Neuronal stem cell (in vitro differentiated cells): ENCODE measurements at regions not wholly inside any gene's neighbourhood (a gene's known extent, or its start where the extent isn't known, plus 50 kb on each side); places are given as distances from the start of the nearest gene placed in this dataset.

Experiments used
- DNase-seq: peaks from one replicate; pipeline ENCODE4 v3.0.0-alpha.2; 2013; ENCODE audit warnings: low spot score
- H2AFZ ChIP-seq: one replicate; pipeline ENCODE4 v1.6.1; 2013; ENCODE audit warnings: mild to moderate bottlenecking, low read length, inconsistent platforms
- H2AK5ac ChIP-seq: 2 replicates; pipeline ENCODE4 v1.6.1; 2013; ENCODE audit warnings: low read depth, mild to moderate bottlenecking, inconsistent platforms, low read length, moderate library complexity, mixed read lengths
- H2BK120ac ChIP-seq: 2 replicates; pipeline ENCODE4 v1.6.1; 2013; ENCODE audit warnings: low read depth, mild to moderate bottlenecking, inconsistent platforms, low read length, moderate library complexity, mixed read lengths
- H2BK12ac ChIP-seq: one replicate; pipeline ENCODE4 v1.6.1; 2013; ENCODE audit warnings: low read length, inconsistent platforms
- H2BK15ac ChIP-seq: 2 replicates; pipeline ENCODE4 v1.6.1; 2013; ENCODE audit warnings: mild to moderate bottlenecking, low read length, inconsistent platforms, mixed read lengths
- H2BK5ac ChIP-seq: one replicate; pipeline ENCODE4 v1.6.1; 2013; ENCODE audit warnings: inconsistent platforms, mild to moderate bottlenecking, low read length, moderate library complexity
- H3K14ac ChIP-seq: one replicate; pipeline ENCODE4 v1.6.1; 2013; ENCODE audit warnings: low read length, inconsistent platforms
- H3K18ac ChIP-seq: 2 replicates; pipeline ENCODE4 v1.6.1; 2013; ENCODE audit warnings: low read length, inconsistent platforms
- H3K23ac ChIP-seq: 2 replicates; pipeline ENCODE4 v1.6.1; 2013; ENCODE audit warnings: low read depth, mild to moderate bottlenecking, mixed read lengths, low read length, inconsistent platforms; ENCODE audit not compliant: poor library complexity
- H3K27ac ChIP-seq: replicated peaks from 3 replicates; pipeline ENCODE4 v1.5.1; 2013; ENCODE audit warnings: low read length, inconsistent platforms
- H3K27me3 ChIP-seq, 3 experiments: 2 replicates each; pipeline ENCODE4 v1.6.1; 2013; ENCODE audit warnings: low read length in 3 of 3, mild to moderate bottlenecking in 2 of 3, inconsistent platforms in 1 of 3, low read depth in 1 of 3, mixed read lengths in 1 of 3, moderate library complexity in 1 of 3; ENCODE audit not compliant: control insufficient read depth in 3 of 3, insufficient read depth in 3 of 3
- H3K36me3 ChIP-seq, 2 donors: replicated peaks in 1 of 2; 2 replicates each; pipeline ENCODE4 v1.6.1; 2013; ENCODE audit warnings: low read length in 2 of 2; ENCODE audit not compliant: control insufficient read depth in 2 of 2, insufficient read depth in 2 of 2
- H3K4ac ChIP-seq: 2 replicates; pipeline ENCODE4 v1.6.1; 2013; ENCODE audit warnings: inconsistent platforms, mild to moderate bottlenecking, low read length, moderate library complexity
- H3K4me1 ChIP-seq, 2 donors: 1 replicate in 1 of 2; 2 replicates in 1 of 2; pipeline ENCODE4 v1.6.1; 2013; ENCODE audit warnings: low read length in 2 of 2, low read depth in 1 of 2; ENCODE audit not compliant: control insufficient read depth in 2 of 2, insufficient read depth in 1 of 2
- H3K4me2 ChIP-seq: one replicate; pipeline ENCODE4 v1.6.1; 2013; ENCODE audit warnings: mild to moderate bottlenecking, low read length, inconsistent platforms; ENCODE audit not compliant: insufficient read depth, poor library complexity, severe bottlenecking
- H3K4me3 ChIP-seq, 2 donors: 2 replicates each; pipeline ENCODE4 v1.5.1; 2013; ENCODE audit warnings: low read length in 2 of 2, mild to moderate bottlenecking in 2 of 2, inconsistent platforms in 1 of 2, moderate library complexity in 1 of 2
- H3K79me1 ChIP-seq: one replicate; pipeline ENCODE4 v1.6.1; 2013; ENCODE audit warnings: low read depth, mild to moderate bottlenecking, inconsistent platforms, low read length, moderate library complexity
- H3K9ac ChIP-seq: one replicate; pipeline ENCODE4 v1.6.1; 2013; ENCODE audit warnings: mild to moderate bottlenecking, low read depth, low read length, inconsistent platforms; ENCODE audit not compliant: poor library complexity
- H3K9me3 ChIP-seq, 2 donors: replicated peaks in 1 of 2; 2 replicates each; pipeline versions ENCODE3 to v1.6.1; 2013; ENCODE audit warnings: low read length in 2 of 2, mild to moderate bottlenecking in 2 of 2, inconsistent platforms in 1 of 2, low read depth in 1 of 2, mixed read lengths in 1 of 2, moderate library complexity in 1 of 2; ENCODE audit not compliant: control insufficient read depth in 2 of 2, insufficient read depth in 1 of 2
- H4K8ac ChIP-seq: one replicate; pipeline ENCODE4 v1.6.1; 2013; ENCODE audit warnings: low read depth, mild to moderate bottlenecking, inconsistent platforms, low read length, moderate library complexity
- H4K91ac ChIP-seq: one replicate; pipeline ENCODE4 v1.6.1; 2013; ENCODE audit warnings: low read length, low read depth, mild to moderate bottlenecking, inconsistent platforms; ENCODE audit not compliant: poor library complexity
- WGBS, 2 donors: extraction: QIAGEN DNeasy Blood & Tissue Kit; methylation state at CpG; one replicate each; pipeline ENCODE4 v1.1.7; 2013; ENCODE audit warnings: missing lambda C conversion rate in 2 of 2, mixed read lengths in 1 of 2; ENCODE audit not compliant: insufficient read length in 2 of 2, insufficient replicate concordance in 1 of 2; ENCODE audit errors: extremely low coverage in 2 of 2; 5-methylcytosine and 5-hydroxymethylcytosine counted together

DNA sequence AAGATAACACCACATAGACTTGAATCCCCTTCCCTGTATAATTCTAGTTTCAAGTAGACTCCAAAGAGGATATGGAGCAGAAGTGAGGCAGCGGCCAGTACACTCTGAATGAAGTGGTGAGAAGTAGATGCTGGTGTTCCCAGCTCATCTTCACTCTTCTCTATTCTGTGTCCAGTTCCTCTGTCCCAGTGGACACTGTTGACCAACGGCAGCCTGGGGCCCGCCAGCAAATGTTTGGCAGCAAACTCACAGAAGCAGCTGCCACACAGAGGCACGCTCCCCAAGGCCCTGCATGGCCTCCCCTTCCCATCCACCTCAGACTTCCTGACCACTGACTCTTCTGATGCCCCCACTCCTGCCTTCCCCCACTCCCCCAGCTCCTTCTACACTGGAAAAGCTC, 358.9 kb upstream of the ID4 start:
- no peak overlapping the region for H3K4ac ChIP-seq
- H2AFZ ChIP-seq = no peak overlapping the region
- no peak overlapping the region for H2BK15ac ChIP-seq
- no peak overlapping the region for H2BK120ac ChIP-seq
- H3K14ac ChIP-seq = peak overlapping the region; percentile 39
- H4K91ac ChIP-seq = no peak overlapping the region
- H3K36me3 ChIP-seq = no peaks in the 10 kb centered on the region
- no peak overlapping the region for H3K4me3 ChIP-seq
- no peak overlapping the region for H3K27ac ChIP-seq
- peaks cover 1 to 3% of the 10 kb centered on the region in 2 donors for H3K4me1 ChIP-seq
- H3K27me3 ChIP-seq = no peaks in the 10 kb centered on the region
- H3K9me3 ChIP-seq = peaks cover 0 to 15% of the 10 kb centered on the region in 2 donors
- no peak overlapping the region for H3K18ac ChIP-seq
- no peak overlapping the region for H4K8ac ChIP-seq
- WGBS, 2 donors = no CpG with 5 or more reads among the region's 4 CpGs
- no peak overlapping the region for H3K4me2 ChIP-seq
- no peak overlapping the region for H3K23ac ChIP-seq
- H2BK5ac ChIP-seq = no peak overlapping the region
- H3K9ac ChIP-seq = no peak overlapping the region
- no peak overlapping the region for H2AK5ac ChIP-seq
- H2BK12ac ChIP-seq = no peak overlapping the region
- H3K79me1 ChIP-seq = no peaks in the 10 kb centered on the region
- DNase-seq = no peak

DNA sequence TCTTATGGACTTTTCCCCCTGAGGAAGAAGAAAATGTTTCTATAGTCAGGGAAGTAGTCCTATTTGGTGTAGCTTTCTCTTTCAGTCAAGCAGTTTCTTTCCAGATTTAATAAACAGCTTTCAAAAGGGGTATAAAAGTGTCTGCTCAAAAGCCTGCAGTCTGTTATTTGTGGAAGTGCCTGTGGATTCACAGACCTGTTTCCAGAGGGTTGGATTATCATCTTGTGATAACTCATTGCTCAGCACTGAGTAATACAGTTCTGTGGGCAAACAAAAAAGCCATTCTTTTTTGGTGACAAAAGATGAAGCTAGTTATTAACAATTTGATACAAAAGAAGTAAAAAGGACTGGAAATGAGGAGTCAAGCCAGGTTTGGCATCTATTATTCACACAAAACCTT, 358.2 kb upstream of the ID4 start:
- H3K4ac ChIP-seq = no peak overlapping the region
- H3K36me3 ChIP-seq = no peaks in the 10 kb centered on the region
- H2BK12ac ChIP-seq = no peak overlapping the region
- no peak overlapping the region for H3K4me2 ChIP-seq
- H3K14ac ChIP-seq = no peak overlapping the region
- H2BK120ac ChIP-seq = no peak overlapping the region
- no peak overlapping the region for H3K4me3 ChIP-seq
- no peak overlapping the region for H3K18ac ChIP-seq
- peaks cover 1 to 3% of the 10 kb centered on the region in 2 donors for H3K4me1 ChIP-seq
- no peak for DNase-seq
- H3K9me3 ChIP-seq = peaks cover 0 to 15% of the 10 kb centered on the region in 2 donors
- H3K27me3 ChIP-seq = no peaks in the 10 kb centered on the region
- H3K9ac ChIP-seq = no peak overlapping the region
- H2BK15ac ChIP-seq = no peak overlapping the region
- H4K8ac ChIP-seq = no peak overlapping the region
- no peak overlapping the region for H4K91ac ChIP-seq
- H2AFZ ChIP-seq = no peak overlapping the region
- H3K27ac ChIP-seq = no peak overlapping the region
- H2BK5ac ChIP-seq = no peak overlapping the region
- H3K23ac ChIP-seq = no peak overlapping the region
- H3K79me1 ChIP-seq = no peaks in the 10 kb centered on the region
- no peak overlapping the region for H2AK5ac ChIP-seq

DNA sequence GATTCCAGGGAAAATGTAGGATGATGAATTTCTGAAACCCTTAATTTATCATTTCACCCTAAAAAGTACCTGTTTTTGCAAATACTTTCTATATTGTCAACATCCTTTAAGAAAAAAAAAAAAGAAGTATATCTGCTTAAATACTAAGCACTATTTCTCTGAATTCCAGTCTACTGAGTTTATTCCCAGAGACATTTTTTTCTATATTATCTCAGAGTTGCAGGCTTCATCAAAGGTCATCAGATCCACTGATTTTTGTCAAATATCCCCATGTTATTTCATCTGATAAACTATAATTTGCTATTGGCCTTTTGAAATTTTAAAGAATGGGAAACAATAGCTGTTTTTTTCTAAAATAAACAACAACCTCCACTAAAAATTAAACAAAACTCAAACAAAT, 357.6 kb upstream of the ID4 start:
- H3K4ac ChIP-seq = no peak overlapping the region
- no peak overlapping the region for H3K9ac ChIP-seq
- no peak overlapping the region for H3K27ac ChIP-seq
- H3K14ac ChIP-seq = no peak overlapping the region
- H3K9me3 ChIP-seq = peaks cover 0 to 15% of the 10 kb centered on the region in 2 donors
- no peak overlapping the region for H3K4me2 ChIP-seq
- H3K4me1 ChIP-seq = peaks cover 1 to 3% of the 10 kb centered on the region in 2 donors
- no peak overlapping the region for H3K18ac ChIP-seq
- H3K23ac ChIP-seq = no peak overlapping the region
- H4K91ac ChIP-seq = no peak overlapping the region
- H2AFZ ChIP-seq = no peak overlapping the region
- H3K4me3 ChIP-seq = no peak overlapping the region
- H3K27me3 ChIP-seq = no peaks in the 10 kb centered on the region
- H2BK5ac ChIP-seq = no peak overlapping the region
- no peak overlapping the region for H2BK12ac ChIP-seq
- H4K8ac ChIP-seq = no peak overlapping the region
- H2BK15ac ChIP-seq = no peak overlapping the region
- no peak for DNase-seq
- no peaks in the 10 kb centered on the region for H3K36me3 ChIP-seq
- no peaks in the 10 kb centered on the region for H3K79me1 ChIP-seq
- H2BK120ac ChIP-seq = no peak overlapping the region
- no peak overlapping the region for H2AK5ac ChIP-seq

DNA sequence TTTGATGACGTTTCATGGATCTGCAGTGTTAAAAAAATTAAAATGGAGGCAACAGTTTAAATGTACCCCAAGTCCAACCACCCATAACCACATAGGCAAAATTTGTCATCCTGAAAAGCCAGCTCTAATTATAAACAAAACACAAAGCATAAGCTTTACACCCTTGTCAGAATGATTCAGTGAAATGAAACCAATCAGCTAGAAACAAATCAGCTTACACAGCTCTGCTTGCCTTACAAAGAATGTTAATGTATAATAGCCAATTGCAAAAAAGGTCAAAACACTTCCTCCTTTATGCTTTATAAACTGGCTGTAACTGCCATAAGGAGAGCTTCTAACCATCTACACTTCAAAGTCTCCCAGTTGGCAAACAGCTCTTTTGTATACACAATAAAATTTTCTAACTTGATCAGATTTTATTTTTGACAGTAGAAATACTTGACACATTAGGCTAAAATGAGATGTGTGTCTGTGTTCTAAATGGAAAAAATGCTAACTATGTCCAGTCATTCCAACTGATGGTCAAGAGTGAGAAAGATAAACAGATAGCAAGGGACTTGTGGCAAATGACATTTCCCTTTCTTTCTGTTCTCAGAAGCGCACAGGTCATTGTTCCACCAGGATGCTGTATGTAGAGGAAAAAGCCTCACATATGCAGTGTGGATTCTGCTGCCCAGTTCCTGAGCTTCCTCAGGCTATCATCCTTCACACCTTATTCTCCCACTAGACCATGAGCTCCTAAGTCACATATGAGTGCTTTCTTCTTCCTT, 344.3 kb upstream of the ID4 start:
- no CpG with 5 or more reads among the region's 2 CpGs for WGBS, 2 donors

More for the DNA sequence above, 344.3 kb upstream of the ID4 start:
- H3K36me3 ChIP-seq = no peaks in the 10 kb centered on the region
- no peak overlapping the region for H4K8ac ChIP-seq
- no peak overlapping the region for H3K18ac ChIP-seq
- no peak overlapping the region for H2AK5ac ChIP-seq
- no peak overlapping the region for H3K4ac ChIP-seq
- H3K4me1 ChIP-seq = peaks cover 1 to 4% of the 10 kb centered on the region in 2 donors
- H3K27ac ChIP-seq = no peak overlapping the region
- H3K4me3 ChIP-seq = no peak overlapping the region
- no peak overlapping the region for H2BK120ac ChIP-seq
- H3K9me3 ChIP-seq = peaks cover 0 to 2% of the 10 kb centered on the region in 2 donors
- H3K79me1 ChIP-seq = no peaks in the 10 kb centered on the region
- H4K91ac ChIP-seq = no peak overlapping the region
- H2BK12ac ChIP-seq = no peak overlapping the region
- no peak overlapping the region for H3K9ac ChIP-seq
- H2BK5ac ChIP-seq = no peak overlapping the region
- no peak for DNase-seq
- H3K4me2 ChIP-seq = no peak overlapping the region
- no peak overlapping the region for H2BK15ac ChIP-seq
- peak overlapping the region; percentile 28 for H2AFZ ChIP-seq
- H3K23ac ChIP-seq = no peak overlapping the region
- no peaks in the 10 kb centered on the region for H3K27me3 ChIP-seq
- no peak overlapping the region for H3K14ac ChIP-seq
